ENCODE measurements at regions not wholly inside any gene's neighbourhood (a gene's known extent, or its start where the extent isn't known, plus 50 kb on each side); places are given as distances from the start of the nearest gene placed in this dataset.

- no peaks in the 10 kb centered on the region for H4K20me1 ChIP-seq (replicated peaks; ENCODE audit: control insufficient read depth, extremely low read depth, insufficient read depth, low read length)
- no peaks in the 10 kb centered on the region for H3K36me3 ChIP-seq (ENCODE audit: control insufficient read depth in 2 of 2, extremely low read depth in 1 of 2, insufficient read depth in 2 of 2, low read length in 2 of 2)
- no peak overlapping the region for H3K4me2 ChIP-seq (ENCODE audit: insufficient read depth, low read length)
- H3K79me2 ChIP-seq (ENCODE audit: control insufficient read depth, insufficient read depth, low read length) = no peaks in the 10 kb centered on the region
- no peak for FAIRE-seq
- H3K9ac ChIP-seq (replicated peaks; ENCODE audit: extremely low read depth, insufficient read depth, low read length) = no peak overlapping the region
- H3K9me3 ChIP-seq (replicated peaks; ENCODE audit: control insufficient read depth, insufficient read depth, low read length) = no peaks in the 10 kb centered on the region
- ChIA-PET POLR2A (no interaction called here), CTCF (interaction anchor here (1.9 kb wide), 1 partner anchor 19 kb away, joined by 4 read pairs; no protein-coding TSS in a partner anchor)
- no peak overlapping the region for H3K27ac ChIP-seq (ENCODE audit: insufficient read depth, low read depth, low read length)
- no peak overlapping the region for H2AFZ ChIP-seq (ENCODE audit: low read depth, low read length)
- TF ChIP-seq CTCF (IDR thresholded peaks at IDR 0.05; ENCODE audit: extremely low read depth in 1 of 2, insufficient read depth in 1 of 2, low read depth in 1 of 2, low read length in 2 of 2) (no peak), EZH2 (IDR thresholded peaks at IDR 0.05; ENCODE audit: borderline replicate concordance, low read depth, low read length, severe bottlenecking) (no peak), FOS (IDR thresholded peaks at IDR 0.05; ENCODE audit: borderline replicate concordance, insufficient read depth, low read length) (no peak), MYC (IDR thresholded peaks at IDR 0.05; ENCODE audit: low read depth, low read length) (no peak)
- no peaks in the 10 kb centered on the region for H3K27me3 ChIP-seq (ENCODE audit: control insufficient read depth in 2 of 2, insufficient read depth in 2 of 2, low read length in 2 of 2)
- DNase-seq (ENCODE audit: low read depth, low spot score) = no peak
- BruUV-seq (replicated peaks) = no TSS peak
- dilution Hi-C loops (cut with MboI; ENCODE audit: extremely low pct_ligation_motif_present, low sequenced_read_pairs) = no loop called here
- H3K4me3 ChIP-seq (replicated peaks in 1 of 3; ENCODE audit: insufficient read depth in 1 of 3, low read depth in 1 of 3, low read length in 3 of 3) = no peak overlapping the region
- H3K9me1 ChIP-seq (replicated peaks; ENCODE audit: control insufficient read depth, extremely low read depth, insufficient read depth, low read length) = no peaks in the 10 kb centered on the region
- H3K4me1 ChIP-seq (ENCODE audit: control insufficient read depth, extremely low read depth, insufficient read depth, low read length) = no peaks in the 10 kb centered on the region
- intact Hi-C loops (cut with micrococcal nuclease) = no loop called here
These were observed 285.7 kb upstream of the STT3B start for GRCh38 chr3:31247063-31247447.

DNA sequence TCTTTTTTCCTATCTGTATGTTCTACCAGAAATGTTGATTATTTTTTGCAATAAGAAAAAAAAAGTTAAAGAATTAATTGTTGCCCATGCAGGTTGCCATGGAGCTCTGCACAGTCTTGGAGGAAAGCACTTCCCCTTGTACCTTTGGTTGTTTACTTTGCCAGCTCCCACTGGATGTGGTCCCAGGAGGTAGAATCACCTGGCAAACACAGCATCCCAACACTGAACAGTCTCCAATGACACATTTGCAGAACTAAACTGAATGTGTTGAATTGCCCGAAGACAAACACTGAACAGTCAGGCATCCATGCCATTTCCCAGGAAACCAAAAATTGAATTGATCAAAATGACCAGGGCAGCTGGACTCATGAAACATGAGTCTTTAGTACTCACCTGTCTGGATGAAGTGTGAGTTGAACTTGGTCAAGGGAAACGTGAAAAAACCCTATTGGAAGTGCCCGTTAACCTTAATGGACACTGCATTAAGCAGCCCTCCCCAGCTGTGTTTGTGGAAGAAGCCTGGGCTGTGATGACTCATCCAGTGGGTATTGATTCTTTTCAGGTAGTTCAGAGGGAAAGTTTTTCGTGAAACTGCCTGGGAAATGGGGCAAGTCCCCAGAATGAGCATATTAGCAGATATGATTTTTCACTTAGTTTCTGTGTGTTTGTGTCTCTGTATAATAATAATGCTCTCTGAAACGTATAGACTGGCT is 284.7 kb upstream of the STT3B start:
- Histone ChIP-seq H2AFZ (ENCODE audit: low read depth, low read length) (no peak overlapping the region), H3K27ac (ENCODE audit: insufficient read depth, low read depth, low read length) (no peak overlapping the region), H3K4me3 (replicated peaks in 1 of 3; ENCODE audit: insufficient read depth in 1 of 3, low read depth in 1 of 3, low read length in 3 of 3) (no peak overlapping the region), H3K4me2 (ENCODE audit: insufficient read depth, low read length) (no peak overlapping the region), H3K27me3 (ENCODE audit: control insufficient read depth in 2 of 2, insufficient read depth in 2 of 2, low read length in 2 of 2) (no peaks in the 10 kb centered on the region), H3K9me1 (replicated peaks; ENCODE audit: control insufficient read depth, extremely low read depth, insufficient read depth, low read length) (no peaks in the 10 kb centered on the region), H3K9ac (replicated peaks; ENCODE audit: extremely low read depth, insufficient read depth, low read length) (no peak overlapping the region), H4K20me1 (replicated peaks; ENCODE audit: control insufficient read depth, extremely low read depth, insufficient read depth, low read length) (no peaks in the 10 kb centered on the region), H3K36me3 (ENCODE audit: control insufficient read depth in 2 of 2, extremely low read depth in 1 of 2, insufficient read depth in 2 of 2, low read length in 2 of 2) (no peaks in the 10 kb centered on the region), H3K4me1 (ENCODE audit: control insufficient read depth, extremely low read depth, insufficient read depth, low read length) (no peaks in the 10 kb centered on the region), H3K79me2 (ENCODE audit: control insufficient read depth, insufficient read depth, low read length) (no peaks in the 10 kb centered on the region), H3K9me3 (replicated peaks; ENCODE audit: control insufficient read depth, insufficient read depth, low read length) (no peaks in the 10 kb centered on the region)
- FAIRE-seq (no peak), DNase-seq (ENCODE audit: low read depth, low spot score) (no peak)
- intact Hi-C loops (cut with micrococcal nuclease) (no loop called here), dilution Hi-C loops (cut with MboI; ENCODE audit: extremely low pct_ligation_motif_present, low sequenced_read_pairs) (no loop called here)
- CTCF ChIA-PET = no interaction called here
- TF ChIP-seq EZH2 (IDR thresholded peaks at IDR 0.05; ENCODE audit: borderline replicate concordance, low read depth, low read length, severe bottlenecking) (no peak), FOS (IDR thresholded peaks at IDR 0.05; ENCODE audit: borderline replicate concordance, insufficient read depth, low read length) (peak; percentile 29)
- no TSS peak for BruUV-seq (replicated peaks)
- POLR2A ChIA-PET = no interaction called here

All from endothelial cell of umbilical vein (primary cell).